H9 (cell line): ENCODE measurements at regions not wholly inside any gene's neighbourhood (a gene's known extent, or its start where the extent isn't known, plus 50 kb on each side); places are given as distances from the start of the nearest gene placed in this dataset.

Experiments
- DNase-seq: peaks from one replicate; pipeline ENCODE4 v3.0.0-alpha.2; 2017
- H2AFZ ChIP-seq: one replicate; pipeline ENCODE4 v1.6.1; 2013; ENCODE audit warnings: mild to moderate bottlenecking, low read length, control low read depth, moderate library complexity
- H2AK5ac ChIP-seq: 2 replicates; pipeline ENCODE4 v1.6.1; 2013; ENCODE audit warnings: low read length, control low read depth, mixed read lengths; ENCODE audit not compliant: insufficient read length
- H2BK120ac ChIP-seq: one replicate; pipeline ENCODE4 v1.6.1; 2013; ENCODE audit warnings: low read depth, mild to moderate bottlenecking, low read length, control low read depth, inconsistent platforms; ENCODE audit not compliant: poor library complexity, severe bottlenecking
- H2BK12ac ChIP-seq: 2 replicates; pipeline ENCODE4 v1.6.1; 2013; ENCODE audit warnings: low read length, control low read depth, mixed read lengths, low read depth; ENCODE audit not compliant: insufficient read length
- H2BK15ac ChIP-seq: 2 replicates; pipeline ENCODE4 v1.6.1; 2013; ENCODE audit warnings: low read depth, low read length, control low read depth
- H2BK20ac ChIP-seq: one replicate; pipeline ENCODE4 v1.6.1; 2013; ENCODE audit warnings: low read depth, mild to moderate bottlenecking, low read length, control low read depth, inconsistent platforms; ENCODE audit not compliant: poor library complexity, severe bottlenecking
- H2BK5ac ChIP-seq: 2 replicates; pipeline ENCODE4 v1.6.1; 2013; ENCODE audit warnings: low read length, control low read depth, mixed read lengths; ENCODE audit not compliant: insufficient read length
- H3K14ac ChIP-seq: 2 replicates; pipeline ENCODE4 v1.6.1; 2013; ENCODE audit warnings: low read length, control low read depth; ENCODE audit not compliant: insufficient read depth
- H3K18ac ChIP-seq: 2 replicates; pipeline ENCODE4 v1.6.1; 2013; ENCODE audit warnings: low read depth, mild to moderate bottlenecking, mixed read lengths, low read length, control low read depth; ENCODE audit not compliant: insufficient read length
- H3K23ac ChIP-seq: 2 replicates; pipeline ENCODE4 v1.6.1; 2013; ENCODE audit warnings: low read length, control low read depth, mixed read lengths, low read depth; ENCODE audit not compliant: insufficient read length
- H3K23me2 ChIP-seq: 2 replicates; pipeline ENCODE4 v1.6.1; 2013; ENCODE audit warnings: low read depth, mild to moderate bottlenecking, mixed read lengths, low read length, control low read depth; ENCODE audit not compliant: insufficient read length, poor library complexity, severe bottlenecking
- H3K27ac ChIP-seq: 2 replicates; pipeline ENCODE4 v1.5.1; 2013; ENCODE audit warnings: low read length, control low read depth, mixed read lengths, low read depth; ENCODE audit not compliant: insufficient read length
- H3K27me3 ChIP-seq: 2 replicates; pipeline ENCODE4 v1.6.1; 2013; ENCODE audit warnings: low read length, control low read depth, inconsistent platforms; ENCODE audit not compliant: insufficient read depth
- H3K4ac ChIP-seq: 2 replicates; pipeline ENCODE4 v1.6.1; 2013; ENCODE audit warnings: low read depth, mild to moderate bottlenecking, control low read depth, inconsistent platforms, low read length, moderate library complexity
- H3K4me1 ChIP-seq: 2 replicates; pipeline ENCODE4 v1.6.1; 2013; ENCODE audit warnings: low read length, control low read depth, inconsistent platforms; ENCODE audit not compliant: insufficient read depth
- H3K4me2 ChIP-seq: 2 replicates; pipeline ENCODE4 v1.6.1; 2013; ENCODE audit warnings: low read length, control low read depth, mixed read lengths; ENCODE audit not compliant: insufficient read length, insufficient read depth
- H3K56ac ChIP-seq: 2 replicates; pipeline ENCODE4 v1.6.1; 2013; ENCODE audit warnings: low read depth, mild to moderate bottlenecking, mixed read lengths, low read length, control low read depth; ENCODE audit not compliant: insufficient read length
- H3K79me1 ChIP-seq: 2 replicates; pipeline ENCODE4 v1.6.1; 2013; ENCODE audit warnings: low read depth, mild to moderate bottlenecking, moderate library complexity, low read length, control low read depth, inconsistent platforms; ENCODE audit not compliant: insufficient read depth, poor library complexity, severe bottlenecking
- H3K79me2 ChIP-seq: 2 replicates; pipeline ENCODE4 v1.6.1; 2013; ENCODE audit warnings: low read length, control low read depth, inconsistent platforms; ENCODE audit not compliant: insufficient read depth
- H3K9ac ChIP-seq: 2 replicates; pipeline ENCODE4 v1.6.1; 2013; ENCODE audit warnings: low read length, control low read depth, mixed read lengths; ENCODE audit not compliant: insufficient read length; ENCODE audit errors: extremely low read depth
- H3K9me3 ChIP-seq: one replicate; pipeline ENCODE4 v1.6.1; 2013; ENCODE audit warnings: low read depth, low read length, inconsistent platforms; ENCODE audit not compliant: control insufficient read depth
- H3T11ph ChIP-seq: one replicate; pipeline ENCODE4 v1.6.1; 2013; ENCODE audit warnings: mild to moderate bottlenecking, low read length, control low read depth, inconsistent platforms
- H4K20me1 ChIP-seq: one replicate; pipeline ENCODE4 v1.6.1; 2013; ENCODE audit not compliant: control insufficient read depth, insufficient read length, insufficient read depth
- H4K5ac ChIP-seq: 2 replicates; pipeline ENCODE4 v1.6.1; 2013; ENCODE audit warnings: low read depth, mild to moderate bottlenecking, mixed read lengths, low read length, control low read depth; ENCODE audit not compliant: insufficient read length
- H4K8ac ChIP-seq: replicated peaks from 2 replicates; pipeline ENCODE4 v1.6.1; 2013; ENCODE audit warnings: low read length, control low read depth, mixed read lengths, low read depth; ENCODE audit not compliant: insufficient read length
- H4K91ac ChIP-seq: 2 replicates; pipeline ENCODE4 v1.6.1; 2013; ENCODE audit warnings: low read depth, mild to moderate bottlenecking, moderate library complexity, mixed read lengths, low read length, control low read depth; ENCODE audit not compliant: insufficient read length
- H3K27ac Mint-ChIP-seq, 3 experiments: 2 replicates in 2 of 3; 3 replicates in 1 of 3; pipeline ENCODE4 v1.8.0; 2020 to 2021; ENCODE audit warnings: mixed read lengths in 3 of 3, mild to moderate bottlenecking in 1 of 3, moderate library complexity in 1 of 3
- H3K27me3 Mint-ChIP-seq: 2 replicates; pipeline ENCODE4 v1.8.0; 2021; ENCODE audit warnings: low read depth, mild to moderate bottlenecking, moderate library complexity, mixed read lengths
- H3K36me3 Mint-ChIP-seq, 3 experiments: 2 replicates in 2 of 3; 3 replicates in 1 of 3; pipeline ENCODE4 v1.8.0; 2020 to 2021; ENCODE audit warnings: low read depth in 3 of 3, mixed read lengths in 3 of 3; ENCODE audit not compliant: insufficient read depth in 1 of 3
- H3K4me1 Mint-ChIP-seq, 2 experiments: 2 replicates each; pipeline ENCODE4 v1.8.0; 2020; ENCODE audit warnings: mixed read lengths in 2 of 2
- H3K4me3 Mint-ChIP-seq, 2 experiments: 2 replicates in 1 of 2; 3 replicates in 1 of 2; pipeline ENCODE4 v1.8.0; 2020 to 2021; ENCODE audit warnings: mild to moderate bottlenecking in 2 of 2, mixed read lengths in 2 of 2, moderate library complexity in 1 of 2
- H3K9me3 Mint-ChIP-seq, 2 experiments: 2 replicates in 1 of 2; 3 replicates in 1 of 2; pipeline ENCODE4 v1.8.0; 2020; ENCODE audit warnings: mild to moderate bottlenecking in 2 of 2, mixed read lengths in 2 of 2, moderate library complexity in 1 of 2
- WGBS: extraction: QIAGEN DNeasy Blood & Tissue Kit; methylation state at CpG from one replicate; pipeline ENCODE4 v1.1.7; 2013; ENCODE audit warnings: missing lambda C conversion rate, low lambda C conversion rate, mixed read lengths; ENCODE audit not compliant: insufficient read length; ENCODE audit errors: extremely low coverage; 5-methylcytosine and 5-hydroxymethylcytosine counted together
- TF ChIP-seq, protein P1 (sequence below): fragments of 200-600 bp; sonication (generic); conservative IDR thresholded peaks from 3 replicates; pipeline ENCODE4 v1.8.0; 2021; ENCODE audit warnings: antibody characterized with exemption, mild to moderate bottlenecking

DNA sequence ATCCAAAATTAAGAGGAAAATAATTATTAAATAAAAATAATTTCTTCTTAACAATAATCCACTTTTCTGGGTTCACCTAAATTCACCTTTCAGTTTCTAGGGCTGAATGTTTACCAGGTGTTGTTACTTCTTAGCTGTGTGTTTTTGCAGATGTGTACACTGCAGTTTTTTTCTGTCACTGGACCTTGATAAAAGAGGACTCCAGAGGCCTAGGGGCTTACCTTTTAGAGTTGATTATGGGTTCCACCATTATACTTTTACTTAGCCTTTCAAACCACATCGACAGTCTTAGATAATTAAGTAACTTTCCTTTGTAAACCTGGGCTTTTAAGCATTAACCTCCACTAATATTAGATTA, 766.5 kb downstream of the BCKDHB start:
- H3K27ac ChIP-seq, result no peak overlapping the region
- H4K20me1 ChIP-seq, result no peaks in the 10 kb centered on the region
- no peak for DNase-seq
- H3K9ac ChIP-seq, result no peak overlapping the region
- H3K14ac ChIP-seq, result no peak overlapping the region
- no peak overlapping the region for H4K91ac ChIP-seq
- H2AK5ac ChIP-seq, result no peak overlapping the region
- TF ChIP-seq, protein P1, sequence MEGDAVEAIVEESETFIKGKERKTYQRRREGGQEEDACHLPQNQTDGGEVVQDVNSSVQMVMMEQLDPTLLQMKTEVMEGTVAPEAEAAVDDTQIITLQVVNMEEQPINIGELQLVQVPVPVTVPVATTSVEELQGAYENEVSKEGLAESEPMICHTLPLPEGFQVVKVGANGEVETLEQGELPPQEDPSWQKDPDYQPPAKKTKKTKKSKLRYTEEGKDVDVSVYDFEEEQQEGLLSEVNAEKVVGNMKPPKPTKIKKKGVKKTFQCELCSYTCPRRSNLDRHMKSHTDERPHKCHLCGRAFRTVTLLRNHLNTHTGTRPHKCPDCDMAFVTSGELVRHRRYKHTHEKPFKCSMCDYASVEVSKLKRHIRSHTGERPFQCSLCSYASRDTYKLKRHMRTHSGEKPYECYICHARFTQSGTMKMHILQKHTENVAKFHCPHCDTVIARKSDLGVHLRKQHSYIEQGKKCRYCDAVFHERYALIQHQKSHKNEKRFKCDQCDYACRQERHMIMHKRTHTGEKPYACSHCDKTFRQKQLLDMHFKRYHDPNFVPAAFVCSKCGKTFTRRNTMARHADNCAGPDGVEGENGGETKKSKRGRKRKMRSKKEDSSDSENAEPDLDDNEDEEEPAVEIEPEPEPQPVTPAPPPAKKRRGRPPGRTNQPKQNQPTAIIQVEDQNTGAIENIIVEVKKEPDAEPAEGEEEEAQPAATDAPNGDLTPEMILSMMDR, result no peak
- no peaks in the 10 kb centered on the region for H3K79me1 ChIP-seq
- Mint-ChIP-seq H3K4me1 (no peaks in the 10 kb centered on the region), H3K4me3 (no peak overlapping the region), H3K9me3 (peaks cover 3 to 7% of the 10 kb centered on the region in 2 experiments; a peak in 2 of 5 replicates), H3K36me3 (peaks cover 0 to 4% (median 0%) of the 10 kb centered on the region in 3 experiments; a peak in 2 of 7 replicates), H3K27me3 (no peaks in the 10 kb centered on the region), H3K27ac (no peak overlapping the region)
- no peak overlapping the region for H2BK20ac ChIP-seq
- WGBS, result no CpG with 5 or more reads among the region's 1 CpG
- no peak overlapping the region for H2BK15ac ChIP-seq
- H3K4me2 ChIP-seq, result no peak overlapping the region
- H3K4ac ChIP-seq, result no peak overlapping the region
- no peaks in the 10 kb centered on the region for H3K23me2 ChIP-seq
- no peak overlapping the region for H3T11ph ChIP-seq
- no peak overlapping the region for H3K56ac ChIP-seq
- no peak overlapping the region for H2BK5ac ChIP-seq
- no peak overlapping the region for H2AFZ ChIP-seq
- H3K9me3 ChIP-seq, result no peaks in the 10 kb centered on the region
- H3K23ac ChIP-seq, result no peak overlapping the region
- no peak overlapping the region for H4K5ac ChIP-seq
- H3K18ac ChIP-seq, result no peak overlapping the region
- no peak overlapping the region for H2BK12ac ChIP-seq
- no peaks in the 10 kb centered on the region for H3K27me3 ChIP-seq
- no peaks in the 10 kb centered on the region for H3K4me1 ChIP-seq
- no peaks in the 10 kb centered on the region for H3K79me2 ChIP-seq
- no peak overlapping the region for H4K8ac ChIP-seq
- H2BK120ac ChIP-seq, result no peak overlapping the region
